Transverse colon (tissue), 4 donors: ENCODE measurements at regions not wholly inside any gene's neighbourhood (a gene's known extent, or its start where the extent isn't known, plus 50 kb on each side); places are given as distances from the start of the nearest gene placed in this dataset.

Experiments used
- DNase-seq: peaks from one replicate; pipeline ENCODE4 v3.0.0-alpha.2; 2019
- H3K27ac ChIP-seq, 4 donors: fragments of 200-600 bp; sonication (generic); 2 replicates each; pipeline ENCODE4 v1.5.1; 2016 to 2018; ENCODE audit warnings: inconsistent platforms in 4 of 4
- H3K27me3 ChIP-seq: fragments of 200-600 bp; sonication (generic); 2 replicates; pipeline ENCODE4 v1.5.1; 2017; ENCODE audit warnings: inconsistent platforms
- H3K36me3 ChIP-seq, 4 donors: fragments of 200-600 bp; sonication (generic); 2 replicates each; pipeline ENCODE4 v1.5.1; 2017 to 2019; ENCODE audit warnings: inconsistent platforms in 4 of 4
- H3K4me1 ChIP-seq, 4 donors: fragments of 200-600 bp; sonication (generic); 2 replicates each; pipeline ENCODE4 v1.5.1; 2017 to 2020; ENCODE audit warnings: inconsistent platforms in 4 of 4
- H3K4me3 ChIP-seq, 4 donors: fragments of 200-600 bp; sonication (generic); 1 replicate in 1 of 4; 2 replicates in 3 of 4; pipeline versions ENCODE4 v1.5.1 to v1.6.1; 2017 to 2019; ENCODE audit warnings: inconsistent platforms in 4 of 4
- H3K9me3 ChIP-seq, 2 donors: fragments of 200-600 bp; sonication (generic); 2 replicates each; pipeline ENCODE4 v1.5.1; 2017 to 2019; ENCODE audit warnings: inconsistent platforms in 2 of 2
- EP300 ChIP-seq: sonication (generic); formaldehyde crosslinking; IDR thresholded peaks from one replicate; pipeline ENCODE4 v1.6.1; 2017; ENCODE audit warnings: antibody characterized with exemption, low read depth
- POLR2A ChIP-seq: fragments of 450-650 bp; IDR thresholded peaks from one replicate; pipeline ENCODE4 v1.6.1; 2016; ENCODE audit warnings: antibody characterized with exemption, mild to moderate bottlenecking, moderate library complexity
- POLR2AphosphoS5 ChIP-seq, 3 donors: sonication (generic); formaldehyde crosslinking; IDR thresholded peaks; one replicate each; pipeline ENCODE4 v1.6.1; 2016; ENCODE audit warnings: antibody characterized with exemption in 3 of 3
- WGBS, 2 donors: methylation state at CpG; one replicate each; pipeline ENCODE4 v1.1.5; 2018; ENCODE audit warnings: low coverage in 1 of 2; 5-methylcytosine and 5-hydroxymethylcytosine counted together
- in situ Hi-C, 4 donors: fragments of 200-750 bp; cut with MboI; loops; one replicate each; pipeline versions ENCODE4 v1.15.0 to v1.15.1; 2017; ENCODE audit warnings: low sequenced_read_pairs in 3 of 4, low pct_ligation_motif_present in 1 of 4, low pct_unique_long_range_greater_than_20kb in 1 of 4
- intact Hi-C: fragments of 100-400 bp; cut with DNase I; formaldehyde crosslinking; loops from one replicate; pipeline ENCODE4 v1.15.1; 2023; ENCODE audit warnings: low total_unique reads
- TF ChIP-seq, protein P1 (sequence below), 5 experiments: fragments of 200-600 bp in 3 of 5; fragments of 450-650 bp in 2 of 5; sonication (generic) in 3 of 5; IDR thresholded peaks; 1 replicate in 2 of 5; 2 replicates in 3 of 5; pipeline ENCODE4 v1.5.1; 2016 to 2017; ENCODE audit warnings: antibody characterized with exemption in 5 of 5, inconsistent platforms in 3 of 5, mild to moderate bottlenecking in 2 of 5, moderate library complexity in 1 of 5

GRCh38 chr4:28167411-28167810 lies 1306.8 kb downstream of the STIM2 start:
- 78 to 82% methylated on average over 1 of the region's 1 CpG for WGBS, 2 donors
- no peak overlapping the region for H3K4me3 ChIP-seq

GRCh38 chr4:28176942-28177341 lies 1316.3 kb downstream of the STIM2 start:
- Histone ChIP-seq H3K4me1 (no peaks in the 10 kb centered on the region), H3K4me3 (no peak overlapping the region), H3K27me3 (no peaks in the 10 kb centered on the region), H3K36me3 (no peaks in the 10 kb centered on the region), H3K27ac (no peak overlapping the region), H3K9me3 (no peaks in the 10 kb centered on the region)
- intact Hi-C loops: no loop called here
- WGBS, 2 donors: 46 to 78% methylated on average over 1 of the region's 1 CpG
- in situ Hi-C loops: no loop called here
- DNase-seq: no peak
- TF ChIP-seq, protein P1, sequence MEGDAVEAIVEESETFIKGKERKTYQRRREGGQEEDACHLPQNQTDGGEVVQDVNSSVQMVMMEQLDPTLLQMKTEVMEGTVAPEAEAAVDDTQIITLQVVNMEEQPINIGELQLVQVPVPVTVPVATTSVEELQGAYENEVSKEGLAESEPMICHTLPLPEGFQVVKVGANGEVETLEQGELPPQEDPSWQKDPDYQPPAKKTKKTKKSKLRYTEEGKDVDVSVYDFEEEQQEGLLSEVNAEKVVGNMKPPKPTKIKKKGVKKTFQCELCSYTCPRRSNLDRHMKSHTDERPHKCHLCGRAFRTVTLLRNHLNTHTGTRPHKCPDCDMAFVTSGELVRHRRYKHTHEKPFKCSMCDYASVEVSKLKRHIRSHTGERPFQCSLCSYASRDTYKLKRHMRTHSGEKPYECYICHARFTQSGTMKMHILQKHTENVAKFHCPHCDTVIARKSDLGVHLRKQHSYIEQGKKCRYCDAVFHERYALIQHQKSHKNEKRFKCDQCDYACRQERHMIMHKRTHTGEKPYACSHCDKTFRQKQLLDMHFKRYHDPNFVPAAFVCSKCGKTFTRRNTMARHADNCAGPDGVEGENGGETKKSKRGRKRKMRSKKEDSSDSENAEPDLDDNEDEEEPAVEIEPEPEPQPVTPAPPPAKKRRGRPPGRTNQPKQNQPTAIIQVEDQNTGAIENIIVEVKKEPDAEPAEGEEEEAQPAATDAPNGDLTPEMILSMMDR (IDR thresholded peaks at IDR 0.05): no peak
- TF ChIP-seq EP300: no peak
- no peak for TF ChIP-seq POLR2AphosphoS5 (IDR thresholded peaks at IDR 0.05)
- TF ChIP-seq POLR2A: no peak

More at GRCh38 chr4:28167411-28167810, 1306.8 kb downstream of the STIM2 start:
- H3K36me3 ChIP-seq: no peaks in the 10 kb centered on the region
- intact Hi-C loops: no loop called here
- TF ChIP-seq POLR2A (no peak), POLR2AphosphoS5 (IDR thresholded peaks at IDR 0.05) (no peak), EP300 (no peak)
- TF ChIP-seq, protein P1 (IDR thresholded peaks at IDR 0.05): no peak
- no peaks in the 10 kb centered on the region for H3K9me3 ChIP-seq
- no peaks in the 10 kb centered on the region for H3K27me3 ChIP-seq
- DNase-seq: no peak
- H3K4me1 ChIP-seq: no peaks in the 10 kb centered on the region
- H3K27ac ChIP-seq: no peak overlapping the region
- in situ Hi-C loops: no loop called here

- Histone ChIP-seq H3K27ac (no peak overlapping the region), H3K27me3 (no peaks in the 10 kb centered on the region), H3K4me3 (no peak overlapping the region), H3K36me3 (no peaks in the 10 kb centered on the region), H3K9me3 (no peaks in the 10 kb centered on the region), H3K4me1 (no peaks in the 10 kb centered on the region)
- DNase-seq: no peak
- in situ Hi-C loops: no loop called here
- TF ChIP-seq, protein P1 (IDR thresholded peaks at IDR 0.05): no peak
- no peak for TF ChIP-seq EP300
- TF ChIP-seq POLR2AphosphoS5 (IDR thresholded peaks at IDR 0.05): no peak
- TF ChIP-seq POLR2A: no peak
- intact Hi-C loops: no loop called here
Measured at GRCh38 chr4:28177641-28178040, 1317.0 kb downstream of the STIM2 start.

GRCh38 chr4:28179126-28179525 lies 1318.5 kb downstream of the STIM2 start:
- Histone ChIP-seq H3K4me3 (no peak overlapping the region), H3K4me1 (no peaks in the 10 kb centered on the region), H3K36me3 (no peaks in the 10 kb centered on the region), H3K27ac (no peak overlapping the region), H3K9me3 (no peaks in the 10 kb centered on the region), H3K27me3 (no peaks in the 10 kb centered on the region)
- 83 to 100% methylated on average over 3 of the region's 3 CpGs for WGBS, 2 donors
- intact Hi-C loops: no loop called here
- in situ Hi-C loops: no loop called here
- no peak for DNase-seq
- no peak for TF ChIP-seq EP300
- TF ChIP-seq POLR2AphosphoS5 (IDR thresholded peaks at IDR 0.05): no peak
- TF ChIP-seq POLR2A: no peak
- TF ChIP-seq, protein P1 (IDR thresholded peaks at IDR 0.05): no peak
